ENCODE measurements at regions not wholly inside any gene's neighbourhood (a gene's known extent, or its start where the extent isn't known, plus 50 kb on each side); places are given as distances from the start of the nearest gene placed in this dataset.

GRCh38 chr2:145029081-145029480 is 509.2 kb upstream of the ZEB2 start:
- ATAC-seq: no peak
- no peaks in the 10 kb centered on the region for H3K27me3 ChIP-seq (ENCODE audit: control insufficient read depth, insufficient read depth, low read length)
- intact Hi-C loops (cut with micrococcal nuclease; ENCODE audit: unreplicated experiment): no loop called here
- no TSS peak for BruUV-seq (replicated peaks)
- ChIA-PET CTCF (no interaction called here), POLR2A (no interaction called here)
- in situ Hi-C loops (cut with HindIII; ENCODE audit: low pct_unique_long_range_greater_than_20kb, low sequenced_read_pairs): no loop called here
- no peaks in the 10 kb centered on the region for H3K36me3 ChIP-seq (ENCODE audit: control insufficient read depth, insufficient read depth, low read length)
- no peak for DNase-seq (ENCODE audit: low read depth, low spot score)
- no peak overlapping the region for H3K27ac ChIP-seq (ENCODE audit: low read length)
- no peaks in the 10 kb centered on the region for H3K9me3 ChIP-seq (ENCODE audit: control insufficient read depth, insufficient read depth, low read depth, low read length)
- no peaks in the 10 kb centered on the region for H3K4me1 ChIP-seq (ENCODE audit: control insufficient read depth, insufficient read depth, low read length)
- TF ChIP-seq POLR2AphosphoS5 (IDR thresholded peaks at IDR 0.05; ENCODE audit: low read depth, low read length) (no peak), REST (IDR thresholded peaks at IDR 0.05; ENCODE audit: insufficient read depth in 1 of 2, low read depth in 2 of 2, low read length in 1 of 2) (no peak)
- H3K4me3 ChIP-seq (ENCODE audit: low read depth in 2 of 2, low read length in 2 of 2): no peak overlapping the region

- Histone ChIP-seq H3K4me3 (ENCODE audit: low read depth in 2 of 2, low read length in 2 of 2) (no peak overlapping the region), H3K27ac (ENCODE audit: low read length) (no peak overlapping the region), H3K9me3 (ENCODE audit: control insufficient read depth, insufficient read depth, low read depth, low read length) (no peaks in the 10 kb centered on the region), H3K36me3 (ENCODE audit: control insufficient read depth, insufficient read depth, low read length) (no peaks in the 10 kb centered on the region), H3K27me3 (ENCODE audit: control insufficient read depth, insufficient read depth, low read length) (no peaks in the 10 kb centered on the region), H3K4me1 (ENCODE audit: control insufficient read depth, insufficient read depth, low read length) (no peaks in the 10 kb centered on the region)
- BruUV-seq (replicated peaks): no TSS peak
- no peak for TF ChIP-seq REST (IDR thresholded peaks at IDR 0.05; ENCODE audit: insufficient read depth in 1 of 2, low read depth in 2 of 2, low read length in 1 of 2)
- no peak for TF ChIP-seq POLR2AphosphoS5 (IDR thresholded peaks at IDR 0.05; ENCODE audit: low read depth, low read length)
- TF ChIP-seq CTCF (IDR thresholded peaks at IDR 0.05): no peak
- no peak for TF ChIP-seq SIN3A (IDR thresholded peaks at IDR 0.05; ENCODE audit: borderline replicate concordance, insufficient read depth, low read depth, low read length)
- TF ChIP-seq TCF7L2 (IDR thresholded peaks at IDR 0.05; ENCODE audit: low read depth, low read length): no peak
- ATAC-seq (no peak), DNase-seq (ENCODE audit: low read depth, low spot score) (no peak)
- CTCF ChIA-PET: no interaction called here
- intact Hi-C loops (cut with micrococcal nuclease; ENCODE audit: unreplicated experiment): no loop called here
- in situ Hi-C loops (cut with HindIII; ENCODE audit: low pct_unique_long_range_greater_than_20kb, low sequenced_read_pairs): no loop called here
- POLR2A ChIA-PET: no interaction called here
Observed at GRCh38 chr2:145028101-145028920, 508.4 kb upstream of the ZEB2 start.
